GM12892 (cell line): ENCODE measurements at regions not wholly inside any gene's neighbourhood (a gene's known extent, or its start where the extent isn't known, plus 50 kb on each side); places are given as distances from the start of the nearest gene placed in this dataset.

Source experiments
- POLR2A ChIP-seq: IDR thresholded peaks from 2 replicates; pipeline ENCODE4 v1.6.1; 2011; ENCODE audit warnings: low read depth, low read length, control low read depth
- POLR2AphosphoS5 ChIP-seq: IDR thresholded peaks from 2 replicates; pipeline ENCODE4 v1.6.1; 2011; ENCODE audit warnings: low read depth, low read length, control low read depth
- TAF1 ChIP-seq: IDR thresholded peaks from 2 replicates; pipeline ENCODE4 v1.6.1; 2011; ENCODE audit warnings: low read depth, mild to moderate bottlenecking, control low read depth, low read length, borderline replicate concordance

GRCh38 chr2:44052584-44052983, 56.8 kb upstream of the LRPPRC start:
- no peak for TF ChIP-seq TAF1
- no peak for TF ChIP-seq POLR2AphosphoS5
- no peak for TF ChIP-seq POLR2A
